GM12864 (cell line): ENCODE measurements at regions not wholly inside any gene's neighbourhood (a gene's known extent, or its start where the extent isn't known, plus 50 kb on each side); places are given as distances from the start of the nearest gene placed in this dataset.

ENCODE experiments used
- DNase-seq: peaks from one replicate; pipeline ENCODE4 v3.0.0-alpha.2; 2011; ENCODE audit warnings: low read depth
- H3K4me3 ChIP-seq: 2 replicates; pipeline ENCODE4 v1.5.1; 2011; ENCODE audit warnings: mild to moderate bottlenecking, low read depth, low read length, control low read depth
- TF ChIP-seq, protein P1 (sequence below): IDR thresholded peaks from 2 replicates; pipeline ENCODE4 v1.5.1; 2011; ENCODE audit warnings: low read depth, mild to moderate bottlenecking, moderate library complexity, low read length, control low read depth, inconsistent platforms; ENCODE audit errors: missing control alignments

DNA sequence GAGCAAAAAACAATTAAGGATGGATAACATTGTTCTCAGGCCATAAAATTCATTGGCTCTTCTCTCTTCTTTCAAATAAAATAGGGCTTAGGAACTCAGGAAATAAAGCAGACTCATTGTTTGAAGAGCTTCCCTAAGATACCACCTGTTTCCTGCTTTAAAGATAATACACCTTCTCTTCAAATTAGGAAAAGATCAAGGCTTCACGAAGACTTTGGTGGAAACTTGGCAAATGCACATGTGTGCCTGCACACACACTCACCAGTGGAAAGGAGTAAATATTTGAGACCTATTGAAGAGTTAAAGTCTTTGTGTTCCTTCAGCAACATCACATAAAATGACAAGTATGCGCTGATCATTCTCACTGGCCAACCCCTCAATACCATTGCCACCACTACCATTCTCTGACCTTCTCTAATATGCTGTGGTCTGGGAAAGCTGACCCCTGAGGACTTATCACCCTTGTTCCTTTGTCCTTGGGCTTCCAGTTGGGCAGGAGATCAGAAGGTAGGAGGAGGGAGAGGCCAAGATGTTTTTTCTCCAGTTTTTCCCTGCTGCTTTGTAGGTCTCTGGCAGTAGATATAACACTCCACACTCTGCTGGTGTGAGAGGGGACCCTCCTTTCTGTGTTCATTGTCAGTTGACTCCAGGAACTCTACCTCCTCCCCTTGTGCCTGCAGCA is 53.5 kb upstream of the SPOPL start:
- H3K4me3 ChIP-seq: no peak overlapping the region
- DNase-seq: no peak
- TF ChIP-seq, protein P1, sequence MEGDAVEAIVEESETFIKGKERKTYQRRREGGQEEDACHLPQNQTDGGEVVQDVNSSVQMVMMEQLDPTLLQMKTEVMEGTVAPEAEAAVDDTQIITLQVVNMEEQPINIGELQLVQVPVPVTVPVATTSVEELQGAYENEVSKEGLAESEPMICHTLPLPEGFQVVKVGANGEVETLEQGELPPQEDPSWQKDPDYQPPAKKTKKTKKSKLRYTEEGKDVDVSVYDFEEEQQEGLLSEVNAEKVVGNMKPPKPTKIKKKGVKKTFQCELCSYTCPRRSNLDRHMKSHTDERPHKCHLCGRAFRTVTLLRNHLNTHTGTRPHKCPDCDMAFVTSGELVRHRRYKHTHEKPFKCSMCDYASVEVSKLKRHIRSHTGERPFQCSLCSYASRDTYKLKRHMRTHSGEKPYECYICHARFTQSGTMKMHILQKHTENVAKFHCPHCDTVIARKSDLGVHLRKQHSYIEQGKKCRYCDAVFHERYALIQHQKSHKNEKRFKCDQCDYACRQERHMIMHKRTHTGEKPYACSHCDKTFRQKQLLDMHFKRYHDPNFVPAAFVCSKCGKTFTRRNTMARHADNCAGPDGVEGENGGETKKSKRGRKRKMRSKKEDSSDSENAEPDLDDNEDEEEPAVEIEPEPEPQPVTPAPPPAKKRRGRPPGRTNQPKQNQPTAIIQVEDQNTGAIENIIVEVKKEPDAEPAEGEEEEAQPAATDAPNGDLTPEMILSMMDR: no peak
